Smooth muscle cell of the brain vasculature (primary cell): ENCODE measurements at regions not wholly inside any gene's neighbourhood (a gene's known extent, or its start where the extent isn't known, plus 50 kb on each side); places are given as distances from the start of the nearest gene placed in this dataset.

Experiments used
- DNase-seq: peaks from one replicate; pipeline ENCODE4 v3.0.0-alpha.2; 2012; ENCODE audit warnings: low read depth, low spot score

DNA sequence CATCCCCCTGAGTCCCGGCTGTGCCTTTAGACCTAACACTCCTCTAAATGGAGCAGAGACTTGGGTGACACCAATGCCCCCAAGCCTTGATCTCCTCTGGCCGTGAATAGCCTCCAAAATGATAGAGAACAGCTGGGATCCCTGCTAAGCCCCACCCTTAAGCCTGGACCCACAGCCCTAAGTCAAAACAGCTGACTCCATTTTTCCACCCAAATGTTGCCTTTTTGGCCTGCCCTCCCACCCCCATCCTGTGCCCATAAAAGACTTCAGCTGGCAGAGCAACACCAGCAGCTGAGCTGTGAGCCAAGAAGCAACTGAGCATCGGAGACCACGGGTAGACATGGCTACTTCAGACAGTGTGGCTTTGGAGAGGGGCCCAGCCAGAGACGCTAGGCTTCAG lies 420.8 kb downstream of the NPHP4 start:
- no peak for DNase-seq

DNA sequence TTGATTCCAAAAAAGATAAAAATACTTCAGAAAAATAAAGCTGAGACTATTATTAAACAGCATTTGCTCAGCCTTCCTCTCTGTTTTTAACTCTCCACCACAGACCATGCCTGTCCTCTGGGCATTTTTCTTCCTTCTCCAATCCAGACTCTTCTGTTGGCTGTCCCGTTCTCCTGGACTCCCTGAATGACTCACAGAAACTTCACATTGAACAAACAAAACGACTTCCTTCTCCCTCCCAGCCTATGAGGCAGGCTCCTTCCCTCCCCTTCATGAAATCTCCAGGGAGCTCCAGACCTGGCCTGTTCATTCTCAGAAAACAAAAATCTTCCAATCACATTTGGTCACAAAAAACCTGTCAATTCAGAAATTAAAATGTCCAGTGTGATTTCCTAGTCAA lies 421.3 kb downstream of the NPHP4 start:
- no peak for DNase-seq

DNA sequence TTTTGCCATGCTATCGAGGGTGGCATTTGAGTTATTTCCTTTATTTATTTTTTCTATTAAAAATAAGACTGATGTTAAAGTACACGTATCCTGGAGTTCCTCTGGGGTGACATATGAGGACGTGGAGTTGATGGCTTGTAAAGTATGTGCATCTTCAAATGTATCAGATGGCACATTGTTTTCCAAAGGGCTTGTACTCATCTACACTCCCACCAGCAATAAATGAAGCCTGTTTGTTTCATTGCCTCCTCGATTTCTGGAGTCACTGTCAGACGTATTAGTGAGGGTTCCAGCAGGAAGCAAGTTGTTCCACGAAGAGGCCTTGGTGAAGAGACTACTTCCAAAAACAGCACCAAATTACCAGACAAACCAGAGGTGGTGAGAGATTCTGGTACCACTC lies 423.9 kb downstream of the NPHP4 start:
- no peak for DNase-seq

DNA sequence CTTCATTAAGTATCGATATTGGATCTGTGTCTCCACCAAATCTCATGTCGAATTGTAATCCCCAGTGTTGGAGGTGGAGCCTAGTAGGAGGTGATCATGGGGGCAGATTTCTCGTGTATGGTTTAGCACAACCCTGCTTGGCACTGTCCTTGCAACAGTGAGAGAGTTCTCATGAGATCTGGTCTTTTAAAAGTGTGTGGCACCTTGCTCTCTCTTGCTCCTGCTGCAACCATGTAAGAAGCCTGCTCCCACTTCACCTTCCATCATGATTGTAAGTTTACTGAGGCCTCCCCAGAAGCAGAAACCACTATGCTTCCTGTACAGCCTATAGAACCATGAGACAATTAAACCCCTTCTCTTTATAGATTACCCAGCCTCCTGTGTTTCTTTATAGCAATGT lies 424.4 kb downstream of the NPHP4 start:
- no peak for DNase-seq

DNA sequence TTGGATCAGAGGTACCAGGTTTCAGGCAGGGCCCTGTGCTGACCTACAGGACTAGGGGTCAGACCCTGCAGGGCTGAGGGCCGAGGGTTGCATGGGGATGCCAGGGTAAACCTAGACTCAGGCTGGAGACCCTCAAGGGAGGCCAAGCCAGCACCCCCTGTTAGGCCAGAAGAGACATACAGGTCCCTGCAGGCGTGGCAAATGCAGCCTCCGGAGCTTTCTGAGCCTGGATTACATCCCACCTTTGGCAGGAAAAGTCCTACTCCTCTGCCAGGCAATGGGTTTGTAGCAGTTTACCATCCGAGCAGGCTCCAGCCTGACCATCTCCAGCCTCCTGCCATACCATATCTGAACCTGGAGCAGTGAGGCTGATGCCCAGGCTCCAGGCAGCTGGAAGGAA lies 425.3 kb downstream of the NPHP4 start:
- no peak for DNase-seq

DNA sequence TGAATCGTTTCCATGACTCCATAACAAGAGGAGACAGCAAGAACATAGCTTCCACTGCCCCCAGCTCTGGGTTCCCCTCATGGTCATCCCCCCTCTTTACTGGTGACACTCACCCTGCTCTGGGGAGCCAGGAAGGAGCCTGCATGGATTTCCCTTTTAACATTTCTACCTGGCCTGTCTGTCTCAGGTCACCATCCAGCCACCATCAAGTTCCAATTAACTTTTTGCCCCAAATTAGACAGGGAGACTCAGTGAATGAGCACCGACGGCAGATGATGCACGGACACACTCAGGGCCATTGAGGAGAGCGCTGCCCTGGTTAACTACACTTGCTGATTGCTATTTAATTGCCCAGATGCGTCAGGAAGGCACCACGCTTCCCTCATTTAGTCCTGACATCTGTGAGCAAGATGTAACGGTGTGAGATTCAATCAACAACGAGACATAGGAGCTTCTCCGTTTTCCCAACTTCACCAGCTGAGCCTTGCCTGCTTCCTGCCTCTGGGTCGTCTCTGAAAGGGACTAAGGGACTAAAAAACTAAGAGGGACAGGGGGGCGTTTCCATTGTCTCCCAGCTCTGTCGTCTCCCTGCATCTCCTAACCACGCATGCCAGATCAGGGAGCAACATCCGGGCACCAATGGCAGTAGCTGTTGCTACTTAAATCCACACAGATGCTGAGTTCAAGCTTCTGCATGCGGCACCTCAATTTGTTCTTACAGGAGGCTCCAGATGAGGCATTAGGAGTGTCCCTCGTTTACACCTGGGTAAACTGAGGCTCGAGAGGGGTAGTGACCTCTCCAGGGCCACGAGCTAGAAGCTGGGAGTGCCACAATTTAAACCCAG lies 426.7 kb downstream of the NPHP4 start:
- no peak for DNase-seq

DNA sequence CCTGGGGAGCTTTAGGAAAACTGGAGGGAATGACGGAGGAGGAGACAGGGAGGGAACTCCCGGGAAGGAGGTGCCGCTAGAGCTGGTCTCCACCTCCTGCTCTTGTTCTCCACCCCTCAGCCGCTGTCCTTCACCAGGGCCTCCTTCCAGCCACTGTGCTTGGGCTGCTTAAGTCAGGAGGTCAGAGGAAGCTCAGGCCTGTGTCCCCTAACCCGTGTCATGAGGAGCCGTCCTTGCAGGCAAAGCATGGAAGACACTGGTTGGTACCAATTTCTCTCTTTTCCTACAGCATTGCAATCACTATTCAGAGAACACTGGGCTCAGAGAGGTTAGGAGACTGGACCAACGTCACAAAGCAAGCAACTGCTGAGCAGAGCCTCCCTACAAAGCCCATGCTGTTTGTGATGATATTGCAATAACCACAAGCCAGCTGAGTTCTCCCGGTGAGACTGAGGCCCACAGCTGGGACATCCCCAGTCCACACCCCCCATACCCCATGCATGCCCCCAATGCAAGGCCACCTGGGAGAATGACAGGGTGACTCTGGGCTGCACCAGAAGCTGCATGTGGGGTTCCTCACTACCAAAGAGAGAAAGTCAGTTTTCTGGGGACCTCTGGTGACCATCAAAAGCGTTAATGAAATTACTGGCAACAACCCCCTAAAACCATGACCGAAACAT lies 427.5 kb downstream of the NPHP4 start:
- no peak for DNase-seq

DNA sequence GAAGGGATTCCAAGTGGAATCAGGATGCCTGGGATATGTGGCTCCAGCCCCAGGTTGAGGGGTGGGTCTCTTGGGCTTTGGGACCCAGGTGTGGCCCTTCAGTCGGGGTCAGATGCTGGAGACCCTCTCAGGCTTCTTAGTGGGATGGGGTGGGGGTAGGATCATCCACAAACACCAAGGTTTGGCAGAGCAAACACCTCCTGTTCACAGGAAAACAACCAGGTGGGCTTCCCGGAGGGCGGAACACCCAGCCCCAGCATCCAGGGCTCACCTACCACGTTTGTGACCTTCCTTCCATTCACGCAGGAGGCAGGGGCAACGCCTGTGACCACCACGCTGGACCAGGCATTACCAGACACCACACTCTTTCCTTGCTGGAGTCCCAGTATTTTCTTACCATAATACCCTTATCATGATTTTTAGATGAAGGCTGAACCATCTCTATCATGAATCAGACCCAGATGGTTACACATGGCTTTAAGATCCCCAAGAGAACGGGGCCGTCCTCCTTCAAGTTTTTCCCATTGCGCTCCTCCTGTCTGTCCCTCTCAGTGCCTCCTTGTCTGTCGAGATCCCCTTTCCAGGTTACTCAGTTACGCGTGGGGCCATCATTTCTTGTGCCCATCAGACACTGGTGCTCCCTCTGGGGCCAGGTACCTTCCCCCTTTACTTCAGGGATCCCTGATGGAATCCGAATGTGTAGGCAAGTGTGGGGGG lies 428.2 kb downstream of the NPHP4 start:
- DNase-seq: no peak

DNA sequence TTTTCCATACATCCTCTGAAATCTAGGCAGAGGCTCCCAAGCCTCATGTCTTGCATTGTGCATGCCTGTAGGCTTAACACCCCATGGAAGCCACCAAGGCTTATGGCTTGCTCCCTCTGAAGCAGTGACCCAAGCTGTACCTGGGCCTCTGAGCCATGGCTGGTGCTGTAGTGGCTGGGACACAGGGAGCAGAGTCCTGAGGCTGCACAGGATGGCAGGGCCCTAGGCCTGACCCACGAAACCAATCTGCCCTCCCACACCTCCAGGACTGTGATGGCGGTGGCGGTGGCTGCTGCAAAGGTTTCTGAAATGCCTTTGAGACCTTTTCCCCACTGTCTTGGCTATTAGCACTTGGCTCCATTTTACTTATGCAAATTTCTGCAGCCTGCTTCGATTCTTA lies 429.5 kb downstream of the NPHP4 start:
- no peak for DNase-seq

DNA sequence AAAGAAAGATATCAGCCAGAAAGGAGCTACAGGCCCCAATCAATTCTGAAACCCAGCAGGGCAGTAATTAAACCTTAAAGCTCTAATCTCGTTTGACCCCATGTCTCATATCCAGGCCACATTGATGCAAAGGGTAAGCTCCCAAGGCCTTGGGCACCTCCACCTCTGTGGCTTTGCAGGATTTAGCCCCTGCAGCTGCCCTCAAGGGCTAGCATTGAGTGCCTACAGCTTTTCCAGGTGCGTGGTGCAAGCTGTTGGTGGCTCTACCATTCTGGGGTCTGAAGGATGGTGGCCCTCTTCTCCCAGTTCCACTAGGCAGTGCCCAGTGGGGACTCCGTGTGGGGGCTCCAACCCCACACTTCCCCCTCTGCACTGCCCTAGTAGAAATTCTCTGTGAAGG lies 429.9 kb downstream of the NPHP4 start:
- DNase-seq: no peak

DNA sequence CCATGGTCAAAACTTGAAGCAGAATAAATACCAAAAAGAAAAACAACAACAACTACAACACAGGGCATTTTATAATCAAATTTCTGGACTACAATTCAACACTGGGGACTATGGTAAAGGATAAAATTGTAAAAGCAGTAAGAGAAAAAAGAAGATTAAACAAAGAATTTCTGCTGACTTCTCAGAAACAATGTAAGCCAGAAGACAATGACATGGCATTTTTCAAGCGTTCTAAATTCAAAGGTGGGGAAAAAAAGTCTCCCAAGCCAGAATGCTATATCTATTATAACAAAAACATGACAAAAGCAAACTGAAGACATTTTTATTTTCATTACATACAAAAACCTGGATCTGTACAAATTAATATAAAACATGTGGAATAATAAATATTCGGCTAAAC lies 433.1 kb downstream of the NPHP4 start:
- DNase-seq: no peak

DNA sequence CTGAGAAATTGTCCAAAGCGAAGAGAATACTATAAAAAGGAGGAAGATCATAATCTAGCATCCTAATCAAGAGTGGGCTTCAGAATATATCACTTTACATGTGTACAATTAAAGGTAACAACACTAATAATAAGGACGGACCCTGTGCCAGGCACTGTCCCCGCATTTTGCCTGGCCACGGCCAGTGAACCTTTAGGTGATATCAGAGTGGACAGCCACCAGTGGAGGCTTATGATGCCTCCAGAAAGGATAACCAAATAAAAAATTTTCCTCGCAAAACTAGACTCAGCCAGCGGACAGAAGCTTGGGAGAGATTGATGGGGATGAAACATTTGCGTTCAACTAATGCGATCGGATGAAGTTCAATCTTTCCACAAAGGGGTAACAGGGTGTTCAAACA lies 436.4 kb downstream of the NPHP4 start:
- no peak for DNase-seq

DNA sequence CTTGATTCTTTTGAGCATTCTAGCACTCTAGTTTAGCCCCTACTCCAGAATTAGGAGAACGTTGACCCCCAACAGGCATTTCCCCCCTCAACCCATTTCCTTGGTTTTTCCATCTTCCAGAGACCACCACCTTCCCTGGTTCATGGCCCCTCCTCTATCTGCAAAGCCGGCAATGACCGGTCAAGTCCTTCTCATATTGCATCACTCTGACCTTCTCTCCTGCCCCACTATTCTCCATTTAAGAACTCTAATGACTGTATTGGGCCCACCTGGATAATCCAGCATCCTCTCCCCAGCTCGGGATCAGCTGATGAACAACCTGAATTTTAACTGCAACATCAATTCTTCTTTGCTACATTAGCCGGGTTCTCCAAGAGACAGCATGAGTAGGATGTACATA lies 437.4 kb downstream of the NPHP4 start:
- DNase-seq: no peak

DNA sequence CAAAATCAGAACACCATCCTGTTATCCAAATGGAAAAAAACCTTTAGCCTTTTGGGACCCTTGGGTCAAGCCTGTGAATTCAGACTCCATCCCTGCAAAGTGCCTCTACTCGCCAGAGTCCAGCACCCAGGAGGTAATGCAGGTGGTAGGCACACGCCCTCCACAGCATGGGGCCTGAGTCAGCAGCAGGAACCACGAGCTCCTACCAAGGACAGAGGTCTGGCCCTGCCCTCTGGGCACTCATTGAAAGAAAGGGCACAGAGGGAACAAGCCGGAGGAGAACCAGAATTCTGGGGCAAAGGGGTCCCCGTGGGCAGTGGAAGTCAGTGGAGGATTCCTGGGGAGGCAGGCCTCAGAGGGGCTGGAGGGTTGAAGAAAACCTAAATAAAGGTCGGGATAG lies 438.1 kb downstream of the NPHP4 start:
- no peak for DNase-seq

DNA sequence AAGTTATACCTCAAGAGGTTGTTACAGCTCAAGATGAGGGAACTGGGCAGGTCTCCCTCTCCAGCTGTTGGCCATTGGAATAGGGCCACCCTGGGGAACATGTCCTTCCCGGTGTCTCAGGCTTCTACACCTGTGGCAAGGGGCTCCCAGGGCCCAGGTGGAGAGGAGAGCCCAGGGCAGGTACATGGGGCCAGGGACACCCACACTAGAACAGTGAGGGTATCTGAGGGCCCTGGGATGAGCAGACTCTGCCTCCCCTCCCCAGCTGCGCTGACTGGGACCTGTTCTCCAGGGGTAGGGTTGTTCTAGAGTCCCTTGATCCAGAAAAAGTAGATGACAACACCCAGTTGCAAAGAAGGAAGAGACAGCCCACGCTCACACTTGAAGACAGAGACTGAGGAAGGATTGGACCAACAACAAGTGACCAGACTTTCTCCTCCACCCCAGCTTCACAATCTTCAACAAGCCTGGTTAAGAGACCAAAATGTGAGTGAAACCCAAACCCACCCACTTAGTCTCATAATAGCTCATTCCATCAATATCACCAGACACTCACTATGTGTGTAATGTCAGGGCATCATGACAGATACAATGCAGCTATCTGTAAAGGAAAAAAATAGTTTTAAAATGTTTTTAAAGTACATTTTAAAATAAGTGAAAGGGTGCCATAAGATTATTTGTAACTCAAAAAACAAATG lies 439.3 kb downstream of the NPHP4 start:
- DNase-seq: no peak

DNA sequence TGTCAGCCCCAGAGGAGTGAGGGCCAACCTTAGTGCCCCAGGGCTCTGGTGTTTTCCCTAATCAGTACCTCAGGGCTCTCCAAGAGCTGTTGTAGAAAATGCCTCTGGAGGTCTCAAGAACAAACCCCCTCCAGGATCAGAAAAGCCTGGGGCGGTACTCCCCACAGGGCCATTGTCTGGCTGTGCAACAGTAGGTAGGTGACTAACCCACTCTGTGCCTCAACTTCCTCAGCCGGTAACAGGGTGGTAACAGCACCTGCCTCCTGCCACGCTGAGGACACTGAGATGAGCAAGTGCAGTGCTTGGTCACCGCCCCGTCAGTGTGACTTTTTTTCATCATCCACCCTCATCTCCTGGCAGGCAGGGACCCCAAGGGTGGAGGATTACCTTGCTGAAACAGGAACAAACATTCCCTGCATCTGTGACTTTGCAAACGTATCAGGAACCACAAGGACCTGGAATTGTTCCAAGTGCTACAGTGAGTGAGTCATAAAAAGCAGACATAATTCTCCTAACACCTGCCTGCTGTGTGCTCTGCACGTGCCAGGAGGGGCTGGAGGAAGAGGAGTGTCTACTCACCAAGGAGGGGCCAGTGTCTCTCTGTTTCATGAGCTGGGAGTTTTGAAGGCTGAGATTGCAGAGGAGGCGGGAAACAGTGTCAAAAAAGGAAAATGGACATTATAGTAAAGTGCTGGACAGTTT lies 440.8 kb downstream of the NPHP4 start:
- DNase-seq: no peak

DNA sequence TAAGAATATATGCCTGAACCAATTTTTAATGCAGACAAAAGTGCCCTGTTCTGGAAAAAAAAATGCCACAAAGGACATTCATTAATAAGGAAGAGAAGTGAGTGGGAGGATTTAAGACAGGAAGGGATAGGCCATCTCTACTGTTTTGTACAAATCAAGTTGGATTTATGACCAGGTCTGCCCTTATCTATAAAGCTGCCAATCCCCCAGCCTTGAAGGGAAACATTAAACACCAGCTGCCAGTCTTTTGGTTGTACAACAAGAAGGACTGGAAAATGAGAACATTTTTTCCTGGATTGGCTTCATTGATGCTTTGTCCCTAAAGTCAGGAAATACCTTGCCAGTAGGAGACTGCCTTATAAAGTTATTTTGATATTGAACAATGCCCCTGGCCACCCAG lies 444.0 kb downstream of the NPHP4 start:
- no peak for DNase-seq

DNA sequence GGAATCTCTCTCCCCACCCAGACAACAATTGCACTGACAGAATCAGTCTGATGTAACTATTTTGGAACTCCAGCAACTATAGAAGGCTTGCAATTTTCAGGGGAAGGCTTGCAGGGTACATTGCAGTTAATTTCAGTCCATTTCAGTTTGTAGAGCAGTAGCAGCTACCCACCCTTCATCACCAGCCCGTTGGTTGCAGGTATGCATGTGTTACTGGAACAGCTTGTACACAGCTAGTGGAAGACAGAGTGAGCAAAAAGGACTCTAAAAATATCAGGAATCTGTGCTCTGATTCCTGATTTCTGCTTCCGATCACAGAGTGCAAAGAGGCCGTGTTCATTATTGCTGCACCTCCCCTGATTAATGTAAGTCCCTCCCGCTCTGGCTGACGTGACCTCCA lies 449.0 kb downstream of the NPHP4 start:
- no peak for DNase-seq

DNA sequence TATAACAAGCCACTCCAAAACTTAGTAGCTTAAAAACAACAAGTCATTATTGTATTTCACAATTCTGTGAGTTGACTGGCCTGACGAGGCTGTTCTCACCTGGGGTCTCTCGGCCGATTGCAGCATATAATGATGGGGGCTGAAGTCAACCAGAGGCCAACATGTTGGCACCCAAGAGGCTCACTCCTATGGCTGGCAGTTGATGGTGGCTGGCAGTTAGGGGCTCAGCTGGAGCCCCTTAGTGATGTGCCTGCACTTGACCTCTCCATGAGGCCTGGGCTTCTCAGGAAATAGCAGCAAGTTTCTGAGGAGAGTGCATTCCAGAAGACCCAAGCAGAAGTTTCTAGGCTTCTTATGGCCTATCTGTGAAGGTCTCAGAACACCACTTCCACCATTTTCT lies 459.4 kb downstream of the NPHP4 start:
- no peak for DNase-seq

DNA sequence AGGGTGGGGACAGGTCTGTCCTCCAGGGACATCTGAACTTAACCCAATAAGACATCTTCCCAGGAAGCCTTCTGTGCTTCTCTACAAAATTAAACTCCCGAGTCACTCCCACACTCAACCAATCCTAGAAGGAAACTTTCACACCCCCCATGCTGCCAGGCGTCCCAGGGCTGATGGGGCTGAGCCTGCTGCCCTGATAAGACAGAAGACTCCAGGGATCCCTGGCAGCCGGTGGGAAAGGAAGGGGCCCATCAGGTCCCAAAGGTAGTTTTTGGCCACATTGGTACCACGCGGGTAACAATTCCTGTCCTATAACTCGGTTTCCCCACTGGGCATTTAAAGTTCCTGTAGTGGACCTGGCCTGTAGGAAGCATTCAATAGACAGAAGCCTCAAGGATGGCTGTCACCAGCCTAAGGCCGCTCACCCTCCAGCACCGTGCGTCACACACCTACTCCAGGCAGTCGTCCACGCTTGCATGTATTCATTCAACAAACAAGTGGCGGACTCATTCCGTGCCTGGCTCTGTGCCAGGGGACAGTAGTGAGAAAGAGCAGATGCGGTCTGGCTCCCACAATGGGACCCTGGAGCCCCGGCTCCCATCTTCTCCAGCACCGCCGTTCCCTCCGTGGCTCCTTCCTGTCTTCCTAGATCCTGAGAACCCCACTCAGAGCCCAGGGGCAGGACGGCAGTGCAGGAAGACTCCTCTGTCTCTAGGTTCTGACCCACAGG lies 465.2 kb downstream of the NPHP4 start:
- DNase-seq: no peak

DNA sequence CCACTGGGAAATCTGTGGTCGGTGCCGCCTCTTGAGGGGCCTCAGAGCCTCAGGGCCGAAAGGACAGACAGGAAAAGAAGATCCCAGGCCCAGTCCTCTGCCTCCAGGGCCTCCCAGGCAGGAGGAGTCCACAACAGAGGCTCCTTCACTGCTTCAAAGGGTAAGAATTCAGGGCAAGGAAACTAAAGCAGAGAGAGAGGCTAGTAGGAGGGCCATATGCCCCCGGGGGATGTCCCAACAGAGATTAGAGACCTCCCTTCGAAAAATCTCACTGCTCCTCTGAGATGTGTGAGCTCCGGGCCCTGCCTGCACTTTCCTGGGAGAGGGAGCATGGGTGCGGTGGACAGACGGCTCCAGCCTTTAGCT lies 465.9 kb downstream of the NPHP4 start:
- no peak for DNase-seq
